HuH-7.5 (cell line): ENCODE measurements at regions not wholly inside any gene's neighbourhood (a gene's known extent, or its start where the extent isn't known, plus 50 kb on each side); places are given as distances from the start of the nearest gene placed in this dataset.
"Not testable (repeated sequence)": the region's sequence is repeated elsewhere in the genome, so short reads cannot be mapped to it uniquely, and the experiment has no call there.

Experiments used
- DNase-seq: peaks from one replicate; pipeline ENCODE4 v3.0.0; 2011; ENCODE audit warnings: low spot score

DNA sequence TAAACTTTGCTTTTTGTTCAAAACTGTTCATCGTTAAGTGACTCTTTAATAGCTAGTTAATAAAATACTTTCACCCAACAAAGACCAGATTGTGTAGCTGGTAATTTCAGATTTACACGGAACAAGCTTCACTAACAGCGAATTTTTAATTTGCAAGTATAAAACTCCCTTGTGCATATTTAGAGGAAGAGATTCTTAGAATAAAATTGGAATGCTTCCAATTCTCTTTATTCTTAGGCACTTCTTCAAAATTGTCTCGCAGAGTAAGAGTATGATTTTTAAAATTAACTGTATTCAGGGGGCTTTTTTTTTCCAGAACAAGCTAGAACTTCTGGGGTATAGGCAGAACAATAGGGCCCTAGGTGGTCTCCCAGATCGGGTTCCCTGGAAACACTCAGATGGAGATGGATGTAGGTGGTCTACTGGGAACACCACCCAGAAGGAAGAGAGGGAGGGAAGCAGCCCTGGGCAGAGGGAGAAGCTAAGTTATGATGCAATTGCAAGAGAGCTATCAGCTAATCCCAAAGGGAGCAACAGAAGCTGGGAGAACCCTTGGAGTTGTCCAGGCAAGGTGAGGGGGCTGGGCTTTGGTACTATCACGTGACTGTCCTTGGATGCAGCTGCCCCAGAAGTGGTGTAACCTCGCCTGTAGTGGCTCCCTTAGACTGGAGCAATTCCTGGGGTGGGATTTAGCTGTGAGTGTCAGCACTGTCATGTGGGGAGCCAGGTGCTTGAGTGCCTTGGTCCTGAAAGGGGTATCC lies 151.7 kb upstream of the ASB18 start:
- no peak for DNase-seq

DNA sequence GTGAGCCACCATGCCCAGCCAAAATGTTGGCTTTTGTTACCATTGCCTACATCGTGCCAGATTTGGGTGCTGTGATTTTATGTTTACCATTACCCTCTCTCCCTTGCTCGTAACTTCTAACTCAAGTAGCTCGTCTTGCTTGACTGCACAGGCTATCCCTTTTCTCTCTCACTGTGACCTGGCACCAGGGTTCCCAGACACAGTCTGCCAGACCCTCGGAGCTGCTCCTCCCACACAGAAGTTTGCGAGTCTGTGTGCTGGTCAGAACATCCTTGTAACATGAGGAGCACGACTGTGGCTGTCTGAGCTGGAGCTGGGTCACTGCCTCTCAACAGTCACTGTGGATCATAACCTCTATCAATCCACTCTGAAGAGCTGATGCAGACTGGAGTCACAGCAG lies 152.5 kb upstream of the ACKR3 start:
- no peak for DNase-seq

GRCh38 chr2:236430584-236430983 lies 139.0 kb upstream of the ACKR3 start:
- DNase-seq = no peak

GRCh38 chr2:236434593-236434992 lies 135.0 kb upstream of the ACKR3 start:
- no peak for DNase-seq

- DNase-seq = no peak
Observed at GRCh38 chr2:236440110-236440881, 129.3 kb upstream of the ACKR3 start.

GRCh38 chr2:236444187-236444586 lies 125.4 kb upstream of the ACKR3 start:
- no peak for DNase-seq

- no peak for DNase-seq
Observed at GRCh38 chr2:236445678-236446077, 123.9 kb upstream of the ACKR3 start.

DNA sequence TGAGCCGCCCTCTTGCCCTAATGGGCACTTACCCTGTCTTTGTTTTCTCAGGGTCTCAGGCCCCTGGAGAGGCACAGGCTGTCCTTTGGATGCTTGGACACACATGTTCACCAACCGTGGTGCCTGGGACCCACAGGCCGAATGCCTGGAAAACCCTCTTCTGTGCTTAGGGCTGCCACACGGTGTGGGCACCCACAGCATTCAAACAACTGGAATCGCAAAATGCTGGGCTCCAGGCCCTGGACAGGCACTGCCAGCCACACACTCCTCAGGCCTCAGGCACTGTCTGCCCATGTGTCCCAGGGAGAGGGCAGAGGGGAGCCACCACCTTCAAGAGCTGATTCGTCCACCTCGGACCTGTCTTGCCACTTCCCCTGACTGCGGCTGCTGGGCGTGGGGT lies 123.1 kb upstream of the ACKR3 start:
- no peak for DNase-seq

GRCh38 chr2:236449167-236449761 lies 120.4 kb upstream of the ACKR3 start:
- DNase-seq = no peak

DNA sequence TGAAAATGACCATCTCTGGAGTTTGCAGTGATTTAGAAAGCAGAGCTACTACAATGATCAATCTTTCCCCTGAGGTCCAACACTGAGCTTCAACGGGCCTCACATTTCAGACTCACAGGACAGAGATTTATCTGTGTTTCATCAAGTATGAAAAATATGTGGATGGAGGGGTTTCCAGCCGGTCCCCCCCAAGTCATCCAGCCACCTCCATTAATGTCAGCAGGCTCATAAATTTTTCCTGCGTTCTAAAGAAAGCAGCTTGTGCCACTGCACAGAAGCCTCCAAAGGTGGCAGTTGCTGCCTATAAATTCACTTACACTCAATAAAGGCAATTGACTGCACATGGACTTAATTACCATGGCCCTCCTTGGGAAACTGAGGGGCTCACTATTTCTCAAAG lies 117.4 kb upstream of the ACKR3 start:
- DNase-seq = no peak

GRCh38 chr2:236454076-236454475 lies 115.5 kb upstream of the ACKR3 start:
- no peak for DNase-seq

DNA sequence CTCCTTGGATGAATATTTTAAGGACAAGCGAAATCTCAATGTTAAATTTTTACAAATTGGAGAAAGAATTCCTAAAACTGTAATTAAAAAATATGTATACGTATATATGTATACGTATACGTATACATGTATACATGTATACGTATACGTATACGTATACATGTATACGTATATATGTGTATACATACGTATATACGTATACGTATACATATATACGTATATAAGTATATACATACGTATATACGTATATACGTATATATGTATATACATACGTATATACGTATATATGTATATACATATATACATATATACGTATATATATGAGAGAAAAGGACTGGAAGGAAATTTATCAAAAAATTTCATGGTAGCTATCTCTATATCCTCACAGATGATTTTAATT lies 110.2 kb upstream of the ACKR3 start:
- DNase-seq = no peak

DNA sequence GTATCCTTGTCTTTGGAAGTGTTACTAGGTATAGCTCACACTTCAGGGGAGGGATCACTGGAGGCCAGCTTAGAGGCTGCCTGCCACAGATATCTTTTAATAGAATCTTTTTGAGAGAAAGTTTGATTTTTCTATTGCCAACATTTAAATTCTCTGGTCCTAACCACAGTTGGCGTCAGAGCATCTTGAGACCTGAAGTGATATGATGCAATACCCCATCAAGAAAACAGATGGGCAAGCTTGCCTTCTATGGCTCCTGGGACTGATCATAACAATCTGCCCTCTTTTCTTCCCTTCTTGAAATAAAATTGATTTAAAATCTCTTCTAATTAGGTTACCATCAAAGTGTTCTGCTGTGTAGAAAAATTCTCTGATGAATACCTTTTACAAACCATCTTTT lies 105.5 kb upstream of the ACKR3 start:
- no peak for DNase-seq

GRCh38 chr2:236472720-236473495 lies 96.7 kb upstream of the ACKR3 start:
- no peak for DNase-seq

DNA sequence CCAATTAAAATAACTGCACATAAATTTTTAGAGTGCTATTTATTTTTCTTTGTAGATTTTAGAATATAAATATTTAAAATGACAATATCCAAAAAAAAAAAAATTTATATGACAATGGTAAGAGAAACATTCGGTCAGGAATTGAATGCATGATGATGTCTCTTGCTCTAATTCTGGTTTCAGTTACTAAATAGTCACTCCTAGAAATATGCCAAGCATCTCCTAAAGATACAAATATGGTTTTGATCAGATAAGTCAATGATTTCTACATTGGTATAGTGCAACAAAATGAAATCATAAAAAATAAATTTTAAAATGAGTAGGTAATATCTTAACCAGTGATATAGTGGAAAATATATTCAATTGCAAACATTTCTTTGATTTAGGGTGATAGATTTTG lies 95.9 kb upstream of the ACKR3 start:
- no peak for DNase-seq

GRCh38 chr2:236479814-236480213 lies 89.8 kb upstream of the ACKR3 start:
- DNase-seq = no peak

- no peak for DNase-seq
Observed at GRCh38 chr2:236483102-236483501, 86.5 kb upstream of the ACKR3 start.

- no peak for DNase-seq
Observed at GRCh38 chr2:236485519-236485918, 84.1 kb upstream of the ACKR3 start.

- DNase-seq = not testable (repeated sequence)
Observed at GRCh38 chr2:236489083-236489482, 80.5 kb upstream of the ACKR3 start.

- DNase-seq = no peak
Observed at GRCh38 chr2:236489895-236490404, 79.7 kb upstream of the ACKR3 start.

- DNase-seq = no peak
Observed at GRCh38 chr2:236496340-236496739, 73.3 kb upstream of the ACKR3 start.

- DNase-seq = no peak
Observed at GRCh38 chr2:236498369-236498768, 71.3 kb upstream of the ACKR3 start.
